Mucosa of descending colon (tissue), 3 donors: ENCODE measurements at regions not wholly inside any gene's neighbourhood (a gene's known extent, or its start where the extent isn't known, plus 50 kb on each side); places are given as distances from the start of the nearest gene placed in this dataset.

ENCODE experiments used
- ATAC-seq: fragments of 200-7000 bp; cut with Tn5 transposase; one replicate; pipeline ENCODE4 v1.9.1; 2020; ENCODE audit warnings: mild to moderate bottlenecking, moderate library complexity
- DNase-seq, 3 donors: peaks; one replicate each; pipeline ENCODE4 v3.0.0-alpha.2; 2020
- H3K36me3 ChIP-seq: fragments of 200-600 bp; one replicate; pipeline ENCODE4 v1.8.0; 2021; ENCODE audit warnings: low read depth, mild to moderate bottlenecking
- H3K4me1 ChIP-seq: fragments of 200-600 bp; one replicate; pipeline ENCODE4 v1.8.0; 2021; ENCODE audit warnings: low read depth, mild to moderate bottlenecking
- H3K4me3 ChIP-seq: fragments of 200-600 bp; one replicate; pipeline ENCODE4 v1.8.0; 2021; ENCODE audit warnings: mild to moderate bottlenecking
- H3K9me3 ChIP-seq: fragments of 200-600 bp; one replicate; pipeline ENCODE4 v1.8.0; 2021; ENCODE audit warnings: mild to moderate bottlenecking
- intact Hi-C, 2 donors: fragments of 100-400 bp; cut with DNase I in 1 of 2; cut with micrococcal nuclease in 1 of 2; formaldehyde crosslinking; loops; one replicate each; pipeline versions ENCODE4 v1.11.0 to v1.11.1; 2022; cut with DNase I, micrococcal nuclease
- TF ChIP-seq, protein P1 (sequence below): fragments of 200-600 bp; IDR thresholded peaks from one replicate; pipeline ENCODE4 v1.8.0; 2022; ENCODE audit warnings: antibody characterized with exemption, mild to moderate bottlenecking
- donor health status: DM: no; HTN: no; CAD: no; lungs with moderate emphysema.
- donor health status: DM: no; HTN: no; CAD: no.
- donor health status: DM: no; HTN: yes; CAD: no.

DNA sequence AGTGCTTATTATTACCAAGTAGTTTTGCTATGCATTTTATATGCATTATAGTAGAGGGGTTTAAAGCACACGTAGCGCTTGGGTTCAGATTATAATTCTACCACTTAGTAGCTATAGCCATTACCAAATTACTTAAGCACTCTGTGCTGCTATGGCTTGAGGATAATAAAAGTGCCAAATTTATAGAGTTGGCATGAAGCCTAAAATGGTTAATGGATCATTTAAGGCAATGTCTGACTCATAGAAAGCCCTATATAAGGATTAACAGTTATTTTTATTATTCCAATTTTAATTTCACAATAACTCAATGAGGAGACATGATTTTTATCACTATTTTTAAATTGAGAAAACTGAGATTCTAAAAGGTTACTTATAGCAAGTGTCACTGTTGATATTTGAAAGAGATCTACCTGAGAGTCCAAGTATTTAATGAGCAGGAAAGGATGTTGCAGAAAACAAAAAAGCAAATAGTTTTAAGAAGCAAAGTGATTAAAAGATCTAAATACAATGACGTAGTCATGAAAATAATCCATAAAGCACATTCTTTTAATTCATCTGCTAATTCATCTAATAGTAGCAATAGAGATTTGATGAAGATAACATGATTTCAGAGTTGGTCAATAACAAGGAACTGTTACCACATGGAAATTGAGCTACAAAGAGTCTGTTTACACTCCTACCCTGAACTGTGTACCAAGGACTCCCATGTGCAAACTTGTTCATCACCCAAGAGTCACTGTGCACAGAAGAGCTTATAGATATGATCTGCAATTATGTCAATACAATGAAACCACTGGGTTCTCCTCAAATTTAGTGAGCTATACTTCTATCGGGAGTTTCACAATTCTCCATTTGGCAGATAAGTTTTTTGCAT, 78.8 kb upstream of the DTNA start:
- no peaks in the 10 kb centered on the region for H3K4me1 ChIP-seq
- H3K36me3 ChIP-seq = no peaks in the 10 kb centered on the region
- intact Hi-C loops = no loop called here
- no peak for ATAC-seq
- DNase-seq = no peak
- H3K4me3 ChIP-seq = no peak overlapping the region
- TF ChIP-seq, protein P1, sequence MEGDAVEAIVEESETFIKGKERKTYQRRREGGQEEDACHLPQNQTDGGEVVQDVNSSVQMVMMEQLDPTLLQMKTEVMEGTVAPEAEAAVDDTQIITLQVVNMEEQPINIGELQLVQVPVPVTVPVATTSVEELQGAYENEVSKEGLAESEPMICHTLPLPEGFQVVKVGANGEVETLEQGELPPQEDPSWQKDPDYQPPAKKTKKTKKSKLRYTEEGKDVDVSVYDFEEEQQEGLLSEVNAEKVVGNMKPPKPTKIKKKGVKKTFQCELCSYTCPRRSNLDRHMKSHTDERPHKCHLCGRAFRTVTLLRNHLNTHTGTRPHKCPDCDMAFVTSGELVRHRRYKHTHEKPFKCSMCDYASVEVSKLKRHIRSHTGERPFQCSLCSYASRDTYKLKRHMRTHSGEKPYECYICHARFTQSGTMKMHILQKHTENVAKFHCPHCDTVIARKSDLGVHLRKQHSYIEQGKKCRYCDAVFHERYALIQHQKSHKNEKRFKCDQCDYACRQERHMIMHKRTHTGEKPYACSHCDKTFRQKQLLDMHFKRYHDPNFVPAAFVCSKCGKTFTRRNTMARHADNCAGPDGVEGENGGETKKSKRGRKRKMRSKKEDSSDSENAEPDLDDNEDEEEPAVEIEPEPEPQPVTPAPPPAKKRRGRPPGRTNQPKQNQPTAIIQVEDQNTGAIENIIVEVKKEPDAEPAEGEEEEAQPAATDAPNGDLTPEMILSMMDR = no peak
- H3K9me3 ChIP-seq = no peaks in the 10 kb centered on the region

DNA sequence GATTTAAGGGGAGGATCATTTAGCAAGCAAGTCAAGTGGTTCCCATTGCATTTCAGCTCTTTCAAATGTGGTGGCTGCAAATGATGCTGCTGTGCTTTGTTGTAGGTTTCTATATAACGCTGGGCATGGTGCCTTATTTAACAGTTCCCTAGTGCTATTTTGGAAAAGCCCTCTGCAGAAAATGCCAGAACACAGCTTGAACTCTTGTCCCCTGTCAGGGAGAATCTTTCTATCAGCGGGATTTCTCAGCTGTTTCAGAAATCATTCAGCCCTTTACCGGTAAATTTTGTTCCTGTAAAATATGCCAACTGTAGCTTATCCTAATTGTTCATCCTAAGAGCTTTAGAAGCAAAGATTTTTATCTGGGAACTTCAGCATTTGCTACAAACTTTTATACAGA, 77.8 kb upstream of the DTNA start:
- intact Hi-C loops = no loop called here

DNA sequence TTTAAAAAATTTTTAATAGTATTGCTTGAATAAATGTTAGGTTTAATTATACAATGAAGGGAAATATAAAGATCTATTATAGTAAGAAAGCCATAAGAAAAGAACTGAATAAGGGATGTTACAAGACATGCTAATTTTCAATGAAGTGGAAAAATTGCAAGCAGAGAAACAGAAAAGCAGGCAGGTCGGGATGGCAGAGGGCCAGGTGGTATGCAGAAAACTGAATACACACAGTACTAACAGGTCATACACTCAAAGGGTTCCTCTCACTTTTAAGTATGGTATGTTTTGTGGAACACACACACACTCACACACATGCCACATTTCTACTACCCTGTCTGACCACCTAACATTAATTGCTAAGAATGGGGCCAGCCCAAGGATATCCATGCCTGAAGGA, 76.7 kb upstream of the DTNA start:
- Histone ChIP-seq H3K9me3 (no peaks in the 10 kb centered on the region), H3K36me3 (no peaks in the 10 kb centered on the region), H3K4me3 (no peak overlapping the region), H3K4me1 (no peaks in the 10 kb centered on the region)
- intact Hi-C loops = no loop called here
- TF ChIP-seq, protein P1 = no peak
- ATAC-seq = no peak
- no peak for DNase-seq

More for the DNA sequence above, 77.8 kb upstream of the DTNA start:
- TF ChIP-seq, protein P1 = no peak
- Histone ChIP-seq H3K4me1 (no peaks in the 10 kb centered on the region), H3K36me3 (no peaks in the 10 kb centered on the region), H3K4me3 (no peak overlapping the region), H3K9me3 (no peaks in the 10 kb centered on the region)
- ATAC-seq (no peak), DNase-seq (no peak)

DNA sequence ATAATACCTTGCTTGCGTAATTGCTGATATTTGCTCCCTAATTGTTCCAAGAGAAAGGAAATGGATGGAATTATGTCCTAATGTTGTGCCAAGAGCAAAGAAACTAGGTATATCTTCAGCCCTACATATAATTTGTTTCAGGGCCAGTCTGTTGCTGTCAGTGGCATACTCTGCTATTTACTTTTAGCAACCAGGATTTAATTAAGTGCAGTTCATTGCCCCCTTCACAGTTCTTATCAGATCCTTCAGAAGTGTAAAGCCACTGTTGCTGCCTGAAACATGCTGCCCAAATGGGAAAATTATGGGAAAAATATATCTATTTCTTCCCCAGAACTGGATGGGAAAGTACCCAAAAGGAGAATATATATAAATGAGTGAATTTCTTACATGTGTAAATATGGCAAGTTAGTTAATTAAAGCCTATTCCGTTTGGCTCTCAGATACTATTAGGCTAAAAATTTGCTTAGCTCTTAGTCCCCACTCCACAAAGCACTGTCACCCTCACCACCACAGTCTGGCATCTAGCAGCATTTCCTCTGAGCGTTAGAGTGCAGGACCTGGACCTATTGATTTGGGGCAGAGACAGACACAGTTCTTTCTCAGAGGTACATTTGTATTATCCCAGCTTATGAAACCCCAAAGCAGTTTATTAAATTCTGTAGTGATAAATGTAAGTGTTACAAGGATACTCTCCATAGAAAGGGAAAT, 72.8 kb upstream of the DTNA start:
- TF ChIP-seq, protein P1 = no peak
- DNase-seq = no peak
- Histone ChIP-seq H3K9me3 (no peaks in the 10 kb centered on the region), H3K36me3 (no peaks in the 10 kb centered on the region), H3K4me3 (no peak overlapping the region), H3K4me1 (no peaks in the 10 kb centered on the region)
- intact Hi-C loops = no loop called here
- no peak for ATAC-seq

DNA sequence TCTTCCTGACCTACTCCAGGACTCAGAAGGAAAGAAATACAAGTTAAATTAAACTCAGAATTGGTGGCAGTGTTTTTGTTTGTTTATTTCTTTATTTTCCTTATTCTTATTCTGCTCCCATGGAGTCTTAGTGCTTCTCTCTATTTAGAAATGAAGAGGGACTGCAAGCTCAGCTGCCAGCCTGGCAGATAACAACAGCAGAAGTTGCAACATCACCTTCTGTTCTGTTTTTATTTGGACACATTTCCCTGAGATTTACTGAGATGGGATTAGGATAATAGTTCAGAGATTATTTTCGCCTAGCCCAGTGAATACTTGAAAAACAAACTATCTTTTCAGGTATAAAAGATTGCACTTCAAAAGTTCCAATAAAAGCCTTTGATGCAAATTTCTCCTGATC, 70.4 kb upstream of the DTNA start:
- Histone ChIP-seq H3K36me3 (no peaks in the 10 kb centered on the region), H3K9me3 (no peaks in the 10 kb centered on the region), H3K4me3 (no peak overlapping the region), H3K4me1 (no peaks in the 10 kb centered on the region)
- ATAC-seq (no peak), DNase-seq (no peak)
- intact Hi-C loops = no loop called here
- TF ChIP-seq, protein P1 = no peak
